ENCODE measurements at regions not wholly inside any gene's neighbourhood (a gene's known extent, or its start where the extent isn't known, plus 50 kb on each side); places are given as distances from the start of the nearest gene placed in this dataset.

DNA sequence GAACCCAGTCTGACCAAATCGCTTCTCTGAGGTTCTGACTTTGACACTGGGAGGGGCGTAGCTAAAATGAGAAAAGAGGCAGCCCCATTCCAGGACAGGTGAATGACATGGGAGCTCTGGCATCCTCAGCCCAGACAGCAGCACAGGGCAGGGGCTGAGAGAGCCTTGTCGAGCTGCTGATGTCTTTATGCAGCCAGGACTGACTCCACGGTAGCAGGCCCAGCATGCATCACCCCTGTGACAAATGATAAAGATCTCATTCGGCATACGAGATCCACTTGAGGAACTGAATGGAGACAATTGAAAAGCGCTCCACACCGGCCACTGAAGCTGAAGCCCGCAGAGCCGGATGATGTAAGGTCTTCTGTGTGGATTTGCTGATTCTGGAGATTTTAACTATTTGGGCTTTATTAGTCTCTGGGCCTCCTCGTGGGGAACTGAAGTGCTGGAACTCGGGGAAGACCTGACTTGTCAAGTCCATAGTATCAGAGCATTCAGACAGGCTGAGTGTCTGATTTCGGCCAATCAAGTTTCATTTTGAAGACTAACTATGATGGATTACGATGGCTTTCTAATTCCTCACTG, 56.9 kb upstream of the MAP1LC3B2 start:
- no peak for DNase-seq

DNA sequence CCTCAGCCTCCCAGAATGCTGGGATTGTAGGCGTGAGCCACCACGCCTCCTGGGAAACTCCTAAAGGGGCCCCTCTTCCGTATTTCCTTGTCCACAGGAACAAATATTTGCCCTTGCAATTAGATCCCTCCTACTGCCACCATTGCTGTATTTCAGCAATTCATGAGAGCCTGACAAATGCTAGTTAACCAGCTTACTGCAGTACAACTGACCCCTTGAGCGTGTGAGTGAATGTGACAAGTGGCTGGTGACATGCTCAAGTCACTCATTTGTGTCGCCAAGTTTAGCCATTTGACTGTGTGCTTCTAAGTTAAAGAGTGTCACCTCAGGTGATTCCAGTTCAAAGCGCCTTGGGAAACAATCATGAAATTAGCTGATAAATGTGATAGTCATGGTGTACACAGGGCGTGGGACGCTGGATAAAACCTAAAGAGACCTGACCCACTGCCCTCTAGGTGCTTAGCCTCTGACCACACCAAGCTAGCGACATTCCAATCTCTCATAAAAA, 56.1 kb upstream of the MAP1LC3B2 start:
- DNase-seq: no peak

DNA sequence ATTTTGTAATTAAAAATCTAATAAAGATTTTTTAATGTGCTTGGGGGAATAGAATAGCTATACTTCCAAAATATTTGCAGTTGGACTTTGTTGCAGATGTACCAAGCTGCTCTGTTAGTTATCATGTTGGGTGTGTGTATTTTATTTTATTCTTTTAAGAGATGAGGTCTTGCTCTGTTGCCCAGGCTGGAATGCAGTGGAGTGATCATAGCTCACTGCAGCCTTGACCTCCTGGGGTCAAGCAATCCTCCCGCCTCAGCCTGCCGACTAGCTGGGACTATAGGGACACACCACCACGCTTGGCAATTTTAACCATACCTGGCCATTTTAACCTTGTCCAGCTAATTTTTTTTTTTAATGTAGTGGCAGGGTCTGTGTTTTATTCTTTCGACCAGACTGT, 54.7 kb upstream of the MAP1LC3B2 start:
- DNase-seq: no peak

DNA sequence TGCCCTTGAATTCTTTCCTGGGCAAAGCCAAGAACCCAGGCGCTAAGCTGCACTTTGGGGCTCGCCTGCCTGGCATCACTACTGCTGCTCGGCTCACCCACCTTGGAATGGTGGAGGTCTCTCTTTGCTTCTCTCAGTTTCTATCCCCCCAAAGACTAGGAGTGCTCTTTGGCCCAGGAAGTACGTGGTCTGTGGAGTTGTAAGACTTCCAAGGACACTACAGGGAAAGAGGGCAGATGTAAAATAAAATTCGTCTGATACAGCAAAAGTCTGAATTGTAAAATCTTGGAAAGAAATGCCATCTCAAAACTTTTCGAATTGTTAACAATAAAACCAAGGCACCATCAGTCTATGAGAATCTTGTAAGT, 52.5 kb upstream of the MAP1LC3B2 start:
- no peak for DNase-seq

DNA sequence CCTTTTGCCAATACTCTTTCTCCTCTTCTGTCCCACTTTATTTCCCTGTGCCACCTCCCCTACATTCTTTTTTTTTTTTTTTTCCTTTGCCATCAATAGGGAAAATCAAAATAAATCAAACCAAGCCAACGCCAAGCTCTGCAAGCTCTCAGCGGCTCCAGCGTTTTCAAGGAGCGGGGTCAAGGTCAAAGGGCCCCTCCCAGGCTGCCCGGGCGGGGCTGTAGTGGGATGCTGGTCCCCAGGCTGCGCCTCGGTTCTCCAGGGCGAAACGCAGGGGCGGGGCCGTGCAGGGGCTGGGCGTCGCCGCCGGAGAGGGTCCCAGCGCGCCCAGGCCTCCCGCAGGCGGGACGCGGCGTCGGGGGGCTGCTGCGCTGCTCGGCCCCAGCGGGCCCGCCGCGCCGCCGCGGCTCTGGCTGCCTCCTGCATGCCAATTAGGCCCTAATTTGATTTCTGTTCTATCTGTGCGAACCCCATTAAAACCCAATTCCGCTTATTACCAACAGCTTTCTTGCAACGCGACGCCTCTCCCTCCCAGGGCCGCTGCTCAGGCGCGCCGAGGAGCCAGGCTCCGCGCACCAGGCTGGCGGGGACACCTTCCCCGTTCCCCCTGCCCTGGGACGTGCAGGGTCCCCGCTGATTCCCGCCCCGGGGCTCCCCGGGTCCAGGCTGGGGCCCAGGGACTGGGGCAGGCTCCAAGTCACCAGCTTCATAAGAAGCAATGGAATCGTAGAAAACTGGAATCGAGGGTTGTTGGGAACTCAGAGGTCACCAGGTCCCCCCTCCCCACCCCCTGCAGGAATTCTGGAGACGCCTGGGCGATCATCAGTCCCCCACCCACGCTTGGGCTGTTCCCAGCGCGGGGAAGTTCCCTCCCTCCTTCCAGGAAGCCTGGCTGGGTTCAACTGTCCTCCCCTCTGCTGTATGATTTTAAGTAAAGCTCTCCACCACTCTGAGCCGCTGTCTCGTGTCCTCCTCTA, 50.7 kb upstream of the MAP1LC3B2 start:
- DNase-seq: no peak

Measured in amniotic stem cell (primary cell).